ENCODE measurements at regions not wholly inside any gene's neighbourhood (a gene's known extent, or its start where the extent isn't known, plus 50 kb on each side); places are given as distances from the start of the nearest gene placed in this dataset.
"Not testable (repeated sequence)": the region's sequence is repeated elsewhere in the genome, so short reads cannot be mapped to it uniquely, and the experiment has no call there.

GRCh38 chr7:19520392-19520791 is 188.4 kb downstream of the POLR1F start:
- Histone ChIP-seq H3K9me1 (ENCODE audit: control insufficient read depth, extremely low read depth, insufficient read depth, low read length) (no peaks in the 10 kb centered on the region), H3K4me3 (ENCODE audit: control insufficient read depth in 2 of 3, extremely low read depth in 1 of 3, insufficient read depth in 2 of 3, low read depth in 1 of 3, low read length in 3 of 3) (no peak overlapping the region), H2AFZ (ENCODE audit: control insufficient read depth, low read length) (no peak overlapping the region), H3K4me2 (ENCODE audit: control insufficient read depth, extremely low read depth, insufficient read depth, low read depth, low read length) (no peak overlapping the region), H3K79me2 (ENCODE audit: control insufficient read depth, insufficient read depth, low read length) (no peaks in the 10 kb centered on the region), H3K9ac (ENCODE audit: control insufficient read depth, extremely low read depth, insufficient read depth, low read length) (no peak overlapping the region), H4K20me1 (ENCODE audit: control insufficient read depth, extremely low read depth, insufficient read depth, low read length) (no peaks in the 10 kb centered on the region), H3K4me1 (ENCODE audit: control insufficient read depth, extremely low read depth, insufficient read depth, low read length) (no peaks in the 10 kb centered on the region), H3K36me3 (ENCODE audit: control insufficient read depth in 2 of 2, extremely low read depth in 1 of 2, insufficient read depth in 2 of 2, low read length in 2 of 2) (no peaks in the 10 kb centered on the region), H3K27me3 (ENCODE audit: control insufficient read depth, extremely low read depth, insufficient read depth, low read length) (no peaks in the 10 kb centered on the region), H3K27ac (ENCODE audit: control insufficient read depth, insufficient read depth, low read length) (no peak overlapping the region), H3K9me3 (ENCODE audit: control insufficient read depth, low read depth, low read length) (no peaks in the 10 kb centered on the region)
- FAIRE-seq = no peak
- dilution Hi-C loops (cut with MboI; ENCODE audit: extremely low pct_ligation_motif_present, low sequenced_read_pairs) = no loop called here
- TF ChIP-seq, protein P1, sequence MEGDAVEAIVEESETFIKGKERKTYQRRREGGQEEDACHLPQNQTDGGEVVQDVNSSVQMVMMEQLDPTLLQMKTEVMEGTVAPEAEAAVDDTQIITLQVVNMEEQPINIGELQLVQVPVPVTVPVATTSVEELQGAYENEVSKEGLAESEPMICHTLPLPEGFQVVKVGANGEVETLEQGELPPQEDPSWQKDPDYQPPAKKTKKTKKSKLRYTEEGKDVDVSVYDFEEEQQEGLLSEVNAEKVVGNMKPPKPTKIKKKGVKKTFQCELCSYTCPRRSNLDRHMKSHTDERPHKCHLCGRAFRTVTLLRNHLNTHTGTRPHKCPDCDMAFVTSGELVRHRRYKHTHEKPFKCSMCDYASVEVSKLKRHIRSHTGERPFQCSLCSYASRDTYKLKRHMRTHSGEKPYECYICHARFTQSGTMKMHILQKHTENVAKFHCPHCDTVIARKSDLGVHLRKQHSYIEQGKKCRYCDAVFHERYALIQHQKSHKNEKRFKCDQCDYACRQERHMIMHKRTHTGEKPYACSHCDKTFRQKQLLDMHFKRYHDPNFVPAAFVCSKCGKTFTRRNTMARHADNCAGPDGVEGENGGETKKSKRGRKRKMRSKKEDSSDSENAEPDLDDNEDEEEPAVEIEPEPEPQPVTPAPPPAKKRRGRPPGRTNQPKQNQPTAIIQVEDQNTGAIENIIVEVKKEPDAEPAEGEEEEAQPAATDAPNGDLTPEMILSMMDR (optimal IDR thresholded peaks at IDR 0.05 in 1 of 3, IDR thresholded peaks at IDR 0.05 in 1 of 3, conservative IDR thresholded peaks at IDR 0.05 in 1 of 3; ENCODE audit: extremely low read depth in 1 of 3, insufficient read depth in 2 of 3, low read length in 3 of 3) = no peak
- no peak for TF ChIP-seq EZH2 (IDR thresholded peaks at IDR 0.05; ENCODE audit: low read length)
- no peak for DNase-seq (ENCODE audit: low read depth, low spot score)

DNA sequence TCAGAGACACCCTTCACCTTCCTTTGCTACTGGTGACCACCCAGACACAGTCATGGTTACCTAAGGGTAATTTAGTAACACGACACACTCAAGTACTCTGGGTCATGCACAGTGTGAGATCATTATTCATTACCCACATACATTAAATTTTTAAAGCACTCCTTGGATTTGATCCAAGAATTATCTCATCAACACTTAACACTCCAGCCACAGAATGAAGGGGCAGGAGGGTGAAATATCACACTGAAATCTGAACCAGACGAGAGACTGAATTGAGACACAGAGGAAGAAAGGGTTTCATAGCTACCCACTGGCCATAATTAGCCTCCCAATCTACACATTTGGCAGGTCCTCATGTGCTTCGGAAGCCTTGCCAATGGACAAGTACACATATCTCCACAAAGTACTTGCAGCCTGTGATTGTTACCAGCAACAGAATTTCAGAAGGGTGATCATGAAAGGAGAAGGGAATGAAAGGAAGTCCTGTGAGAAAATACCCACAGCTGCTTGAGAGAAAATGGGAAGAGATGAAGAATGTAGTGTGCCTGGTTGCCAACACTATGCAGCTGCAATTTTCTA is 189.3 kb downstream of the POLR1F start:
- no peaks in the 10 kb centered on the region for H3K9me1 ChIP-seq (ENCODE audit: control insufficient read depth, extremely low read depth, insufficient read depth, low read length)
- no peak overlapping the region for H2AFZ ChIP-seq (ENCODE audit: control insufficient read depth, low read length)
- dilution Hi-C loops (cut with MboI; ENCODE audit: extremely low pct_ligation_motif_present, low sequenced_read_pairs) = no loop called here
- no peak for FAIRE-seq
- H3K79me2 ChIP-seq (ENCODE audit: control insufficient read depth, insufficient read depth, low read length) = no peaks in the 10 kb centered on the region
- H3K27me3 ChIP-seq (ENCODE audit: control insufficient read depth, extremely low read depth, insufficient read depth, low read length) = no peaks in the 10 kb centered on the region
- no peak overlapping the region for H3K9ac ChIP-seq (ENCODE audit: control insufficient read depth, extremely low read depth, insufficient read depth, low read length)
- no peak overlapping the region for H3K4me2 ChIP-seq (ENCODE audit: control insufficient read depth, extremely low read depth, insufficient read depth, low read depth, low read length)
- DNase-seq (ENCODE audit: low read depth, low spot score) = peak; percentile 4
- H3K4me1 ChIP-seq (ENCODE audit: control insufficient read depth, extremely low read depth, insufficient read depth, low read length) = no peaks in the 10 kb centered on the region
- no peaks in the 10 kb centered on the region for H3K9me3 ChIP-seq (ENCODE audit: control insufficient read depth, low read depth, low read length)
- H3K36me3 ChIP-seq (ENCODE audit: control insufficient read depth in 2 of 2, extremely low read depth in 1 of 2, insufficient read depth in 2 of 2, low read length in 2 of 2) = no peaks in the 10 kb centered on the region
- H4K20me1 ChIP-seq (ENCODE audit: control insufficient read depth, extremely low read depth, insufficient read depth, low read length) = no peaks in the 10 kb centered on the region
- no peak overlapping the region for H3K4me3 ChIP-seq (ENCODE audit: control insufficient read depth in 2 of 3, extremely low read depth in 1 of 3, insufficient read depth in 2 of 3, low read depth in 1 of 3, low read length in 3 of 3)
- no peak for TF ChIP-seq EZH2 (IDR thresholded peaks at IDR 0.05; ENCODE audit: low read length)
- TF ChIP-seq, protein P1 (optimal IDR thresholded peaks at IDR 0.05 in 1 of 3, IDR thresholded peaks at IDR 0.05 in 1 of 3, conservative IDR thresholded peaks at IDR 0.05 in 1 of 3; ENCODE audit: extremely low read depth in 1 of 3, insufficient read depth in 2 of 3, low read length in 3 of 3) = no peak
- H3K27ac ChIP-seq (ENCODE audit: control insufficient read depth, insufficient read depth, low read length) = no peak overlapping the region

GRCh38 chr7:19517546-19517945 is 191.3 kb downstream of the POLR1F start:
- H2AFZ ChIP-seq (ENCODE audit: control insufficient read depth, low read length); DNase-seq (ENCODE audit: low read depth, low spot score); H3K9me1 ChIP-seq (ENCODE audit: control insufficient read depth, extremely low read depth, insufficient read depth, low read length); H3K36me3 ChIP-seq (ENCODE audit: control insufficient read depth in 2 of 2, extremely low read depth in 1 of 2, insufficient read depth in 2 of 2, low read length in 2 of 2); H3K4me3 ChIP-seq (ENCODE audit: control insufficient read depth in 2 of 3, extremely low read depth in 1 of 3, insufficient read depth in 2 of 3, low read depth in 1 of 3, low read length in 3 of 3); FAIRE-seq; dilution Hi-C loops (cut with MboI; ENCODE audit: extremely low pct_ligation_motif_present, low sequenced_read_pairs); H3K9ac ChIP-seq (ENCODE audit: control insufficient read depth, extremely low read depth, insufficient read depth, low read length); H3K27ac ChIP-seq (ENCODE audit: control insufficient read depth, insufficient read depth, low read length); H3K4me1 ChIP-seq (ENCODE audit: control insufficient read depth, extremely low read depth, insufficient read depth, low read length); H3K27me3 ChIP-seq (ENCODE audit: control insufficient read depth, extremely low read depth, insufficient read depth, low read length); H4K20me1 ChIP-seq (ENCODE audit: control insufficient read depth, extremely low read depth, insufficient read depth, low read length); H3K9me3 ChIP-seq (ENCODE audit: control insufficient read depth, low read depth, low read length); H3K4me2 ChIP-seq (ENCODE audit: control insufficient read depth, extremely low read depth, insufficient read depth, low read depth, low read length); H3K79me2 ChIP-seq (ENCODE audit: control insufficient read depth, insufficient read depth, low read length): not testable (repeated sequence)
